Dedifferentiated amniotic fluid mesenchymal stem cell (primary cell): ENCODE measurements at regions not wholly inside any gene's neighbourhood (a gene's known extent, or its start where the extent isn't known, plus 50 kb on each side); places are given as distances from the start of the nearest gene placed in this dataset.

ENCODE experiments used
- DNase-seq: peaks from one replicate; pipeline ENCODE4 v3.0.0-alpha.2; 2016; ENCODE audit errors: extremely low spot score

- DNase-seq, result no peak
Measured at GRCh38 chr2:221097568-221097915, 474.6 kb downstream of the EPHA4 start.

- no peak for DNase-seq
Measured at GRCh38 chr2:221097949-221098348, 474.2 kb downstream of the EPHA4 start.

GRCh38 chr2:221100467-221101089, 471.5 kb downstream of the EPHA4 start:
- no peak for DNase-seq

GRCh38 chr2:221102896-221103688, 469.0 kb downstream of the EPHA4 start:
- DNase-seq, result no peak

GRCh38 chr2:221103930-221104329, 468.2 kb downstream of the EPHA4 start:
- DNase-seq, result no peak

- no peak for DNase-seq
Measured at GRCh38 chr2:221104361-221104811, 467.7 kb downstream of the EPHA4 start.

GRCh38 chr2:221106241-221106640, 465.9 kb downstream of the EPHA4 start:
- no peak for DNase-seq

GRCh38 chr2:221107424-221107823, 464.7 kb downstream of the EPHA4 start:
- DNase-seq, result no peak

- DNase-seq, result no peak
Measured at GRCh38 chr2:221109552-221109951, 462.6 kb downstream of the EPHA4 start.

- DNase-seq, result no peak
Measured at GRCh38 chr2:221111739-221112138, 460.4 kb downstream of the EPHA4 start.

- DNase-seq, result no peak
Measured at GRCh38 chr2:221112744-221113143, 459.4 kb downstream of the EPHA4 start.

GRCh38 chr2:221115944-221116343, 456.2 kb downstream of the EPHA4 start:
- no peak for DNase-seq

GRCh38 chr2:221120643-221121042, 451.5 kb downstream of the EPHA4 start:
- DNase-seq, result no peak

- no peak for DNase-seq
Measured at GRCh38 chr2:221123396-221123795, 448.7 kb downstream of the EPHA4 start.

- DNase-seq, result no peak
Measured at GRCh38 chr2:221124532-221125240, 447.4 kb downstream of the EPHA4 start.

GRCh38 chr2:221125691-221126090, 446.4 kb downstream of the EPHA4 start:
- DNase-seq, result no peak

- DNase-seq, result no peak
Measured at GRCh38 chr2:221129657-221130056, 442.4 kb downstream of the EPHA4 start.

- DNase-seq, result no peak
Measured at GRCh38 chr2:221130431-221130830, 441.7 kb downstream of the EPHA4 start.

- no peak for DNase-seq
Measured at GRCh38 chr2:221133941-221134340, 438.2 kb downstream of the EPHA4 start.

- DNase-seq, result no peak
Measured at GRCh38 chr2:221134718-221135117, 437.4 kb downstream of the EPHA4 start.

- DNase-seq, result no peak
Measured at GRCh38 chr2:221135699-221136098, 436.4 kb downstream of the EPHA4 start.

- no peak for DNase-seq
Measured at GRCh38 chr2:221137385-221137784, 434.7 kb downstream of the EPHA4 start.

GRCh38 chr2:221142341-221142740, 429.8 kb downstream of the EPHA4 start:
- DNase-seq, result no peak
